GM10266 (cell line): ENCODE measurements at regions not wholly inside any gene's neighbourhood (a gene's known extent, or its start where the extent isn't known, plus 50 kb on each side); places are given as distances from the start of the nearest gene placed in this dataset.

Experiments
- DNase-seq: peaks from one replicate; pipeline ENCODE4 v3.0.0; 2012; ENCODE audit errors: extremely low spot score
- TF ChIP-seq, protein P1 (sequence below): IDR thresholded peaks from 2 replicates; pipeline ENCODE4 v1.5.1; 2012; ENCODE audit warnings: mild to moderate bottlenecking, low read depth; ENCODE audit not compliant: control insufficient read depth, insufficient read depth; ENCODE audit errors: missing control alignments

DNA sequence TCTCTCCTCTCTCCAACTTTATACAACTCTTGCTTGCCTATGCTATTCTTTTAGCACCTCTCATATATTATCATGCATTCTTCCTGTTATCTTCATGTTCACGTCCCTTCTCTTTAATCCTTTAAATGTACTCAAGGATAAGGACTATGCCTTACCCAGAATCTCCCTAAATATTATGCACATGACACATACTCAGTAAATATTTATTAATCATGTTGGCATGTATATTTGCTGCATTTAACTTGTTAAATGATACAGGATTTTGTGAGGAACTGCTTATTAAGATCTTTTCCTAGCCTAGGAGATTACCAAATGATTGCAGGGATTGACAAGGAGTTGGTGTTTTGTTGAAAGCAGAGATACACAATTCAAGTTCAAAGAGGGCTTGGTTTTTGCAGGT is 109.4 kb downstream of the RGS2 start:
- DNase-seq: no peak
- TF ChIP-seq, protein P1, sequence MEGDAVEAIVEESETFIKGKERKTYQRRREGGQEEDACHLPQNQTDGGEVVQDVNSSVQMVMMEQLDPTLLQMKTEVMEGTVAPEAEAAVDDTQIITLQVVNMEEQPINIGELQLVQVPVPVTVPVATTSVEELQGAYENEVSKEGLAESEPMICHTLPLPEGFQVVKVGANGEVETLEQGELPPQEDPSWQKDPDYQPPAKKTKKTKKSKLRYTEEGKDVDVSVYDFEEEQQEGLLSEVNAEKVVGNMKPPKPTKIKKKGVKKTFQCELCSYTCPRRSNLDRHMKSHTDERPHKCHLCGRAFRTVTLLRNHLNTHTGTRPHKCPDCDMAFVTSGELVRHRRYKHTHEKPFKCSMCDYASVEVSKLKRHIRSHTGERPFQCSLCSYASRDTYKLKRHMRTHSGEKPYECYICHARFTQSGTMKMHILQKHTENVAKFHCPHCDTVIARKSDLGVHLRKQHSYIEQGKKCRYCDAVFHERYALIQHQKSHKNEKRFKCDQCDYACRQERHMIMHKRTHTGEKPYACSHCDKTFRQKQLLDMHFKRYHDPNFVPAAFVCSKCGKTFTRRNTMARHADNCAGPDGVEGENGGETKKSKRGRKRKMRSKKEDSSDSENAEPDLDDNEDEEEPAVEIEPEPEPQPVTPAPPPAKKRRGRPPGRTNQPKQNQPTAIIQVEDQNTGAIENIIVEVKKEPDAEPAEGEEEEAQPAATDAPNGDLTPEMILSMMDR: no peak

DNA sequence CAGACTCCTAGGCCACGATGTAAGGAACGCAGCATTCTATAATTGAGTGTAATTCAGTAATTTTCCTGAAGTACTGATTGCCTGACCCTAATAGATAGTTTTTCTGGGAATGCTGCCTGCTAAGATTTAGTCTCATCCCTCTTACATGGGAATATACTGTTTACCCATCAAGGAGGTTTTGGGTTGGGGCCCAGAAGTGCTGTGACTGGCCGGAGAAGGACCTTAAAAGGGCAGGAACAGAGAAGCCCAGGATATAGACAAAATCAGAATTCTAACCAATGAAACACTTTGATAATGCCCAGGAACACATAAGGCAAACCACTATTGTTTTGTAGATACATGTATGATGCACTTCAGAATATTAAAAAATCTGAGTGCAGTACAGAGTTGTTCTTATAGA is 111.6 kb downstream of the RGS2 start:
- TF ChIP-seq, protein P1: no peak
- no peak for DNase-seq

DNA sequence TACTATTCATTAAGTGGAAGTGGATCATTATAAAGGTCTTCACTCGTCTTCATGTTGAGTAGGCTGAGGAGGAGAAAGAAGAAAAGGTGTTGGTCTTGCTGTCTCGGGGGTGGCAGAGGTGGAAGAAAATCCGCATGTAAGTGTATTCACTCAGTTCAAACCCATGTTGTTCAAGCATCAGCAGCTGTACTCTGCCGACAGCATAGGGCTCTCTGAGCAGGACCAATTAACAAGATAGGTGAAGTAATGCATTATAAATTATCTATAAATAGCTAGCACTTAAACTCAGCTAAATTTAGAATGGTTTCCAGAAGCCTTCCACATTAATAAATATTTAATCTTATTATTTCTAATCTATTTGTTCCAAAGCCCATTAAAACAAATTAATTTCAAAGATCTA is 116.8 kb downstream of the RGS2 start:
- TF ChIP-seq, protein P1: no peak
- no peak for DNase-seq

DNA sequence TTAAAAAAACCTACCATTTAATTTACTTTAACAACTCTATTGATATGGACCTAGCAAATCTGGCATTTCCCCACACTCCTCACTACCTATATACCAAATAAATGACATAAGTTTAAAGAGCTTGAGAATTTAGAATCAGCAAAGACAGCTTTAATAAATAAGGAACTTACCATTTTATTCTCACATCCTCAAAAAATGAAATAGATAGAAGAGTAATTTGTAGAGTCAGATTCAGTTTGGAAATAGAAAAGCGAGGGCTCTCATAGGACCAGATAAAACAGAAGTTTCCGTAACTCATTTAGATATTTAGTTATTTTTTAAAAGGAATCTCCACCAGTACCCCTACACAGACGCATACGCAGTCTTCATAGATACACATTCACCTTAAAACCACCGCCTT is 117.9 kb downstream of the RGS2 start:
- DNase-seq: no peak

DNA sequence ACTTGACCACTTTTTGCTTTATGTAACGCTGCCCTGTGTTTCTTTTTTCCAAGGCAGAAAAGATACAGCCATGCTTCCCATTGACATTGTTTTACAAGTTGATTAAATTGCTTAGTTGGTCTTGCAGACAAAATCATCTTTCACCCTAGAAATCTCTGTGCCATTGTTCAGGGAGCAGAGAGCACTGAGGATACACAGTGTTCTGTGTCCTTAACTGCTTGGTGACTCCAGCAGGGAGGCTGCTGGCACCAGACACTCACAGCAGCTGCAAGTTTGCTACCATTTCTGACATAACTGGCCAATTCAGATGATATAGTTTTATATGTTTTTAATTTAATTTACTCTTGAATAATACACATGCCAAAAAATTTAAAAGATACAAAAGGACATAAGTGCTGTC is 118.7 kb downstream of the RGS2 start:
- DNase-seq: no peak
- TF ChIP-seq, protein P1: no peak

More for the DNA sequence above, 117.9 kb downstream of the RGS2 start:
- TF ChIP-seq, protein P1: no peak

DNA sequence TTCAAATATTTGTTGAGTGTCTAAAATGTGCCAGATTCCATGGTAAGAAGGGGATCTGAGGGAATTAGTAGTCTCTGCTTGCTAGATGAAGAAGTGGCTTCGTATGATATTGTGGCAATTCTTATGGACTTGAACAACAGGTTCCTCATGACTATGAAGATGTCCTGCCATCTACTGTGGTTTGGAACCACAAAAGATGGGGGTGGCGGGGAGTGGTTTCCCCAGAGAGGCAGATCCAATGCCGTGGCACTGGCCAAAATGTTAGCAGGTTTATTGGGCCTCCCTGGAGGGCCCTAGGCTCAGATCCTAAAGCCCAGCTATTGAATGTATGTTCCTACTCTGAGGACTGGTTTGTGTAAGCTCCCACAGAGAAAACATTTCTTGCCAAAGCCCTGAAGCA is 120.8 kb downstream of the RGS2 start:
- no peak for DNase-seq
- TF ChIP-seq, protein P1: no peak

DNA sequence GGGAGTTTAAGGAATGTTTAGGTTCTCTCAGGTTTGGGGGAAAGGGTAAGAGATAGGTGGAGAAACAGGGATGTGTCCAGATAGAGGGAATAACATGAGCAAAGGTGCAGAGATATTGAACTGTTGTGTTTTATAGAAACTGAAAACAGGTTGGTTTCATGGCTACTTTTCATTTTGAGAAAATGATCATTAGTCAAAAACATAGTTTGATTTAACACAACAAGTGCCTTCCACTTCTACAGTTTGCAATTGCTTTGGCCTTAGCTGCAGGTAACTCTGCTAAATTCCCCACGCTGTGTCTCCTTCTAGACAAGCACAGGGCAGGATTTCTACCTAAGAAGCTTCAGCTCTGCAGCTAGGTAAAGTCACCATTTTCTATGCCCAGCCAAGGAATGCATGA is 124.9 kb downstream of the RGS2 start:
- DNase-seq: no peak
- TF ChIP-seq, protein P1: no peak
